K562 (cell line): ENCODE measurements at regions not wholly inside any gene's neighbourhood (a gene's known extent, or its start where the extent isn't known, plus 50 kb on each side); places are given as distances from the start of the nearest gene placed in this dataset.

Experiments used
- ATAC-seq: fragments of 200-7000 bp; cut with Tn5 transposase; 3 replicates; pipeline ENCODE4 v1.9.1; 2020; ENCODE audit warnings: moderate library complexity
- BruUV-seq: library from RNA; stranded (reverse); fragments of 400-500 nt; replicated peaks from 2 replicates; lab custom pipeline; 2021; lab: Mats Ljungman, UMichigan
- CTCF ChIA-PET: fragments of 300-600 bp; formaldehyde crosslinking; extraction: SDS; loops from one replicate; lab custom pipeline; 2021; ENCODE audit warnings: low intra/inter-chr PET ratio; lab: Yijun Ruan, JAX
- POLR2A ChIA-PET: fragments of 300-600, 350-650 bp; sonication (Branson Sonifier 250); formaldehyde crosslinking; extraction: SDS; loops from one replicate; lab custom pipeline; 2021; ENCODE audit warnings: antibody characterized with exemption, inconsistent platforms; lab: Yijun Ruan, JAX
- DNase-seq, 4 experiments: peaks; one replicate each; pipeline versions ENCODE4 v3.0.0 to v3.0.0-alpha.2; 2011 to 2018; ENCODE audit warnings: low spot score in 3 of 4, mixed read lengths in 3 of 4; ENCODE audit errors: extremely low read depth in 1 of 4
- FAIRE-seq: peaks from 2 replicates; lab custom pipeline; 2011; peaks lifted over from hg19 to GRCh38; lab: Jason Lieb, UNC
- H2AFZ ChIP-seq: 2 replicates; pipeline ENCODE4 v1.6.0; 2011; ENCODE audit warnings: low read depth, low read length, control low read depth, inconsistent platforms
- H3K27ac ChIP-seq: fragments of 200-600 bp; 3 replicates; pipeline ENCODE4 v1.8.0; 2011; ENCODE audit warnings: low read depth, mild to moderate bottlenecking, control low read depth, inconsistent platforms, low read length, moderate library complexity, mixed read lengths; ENCODE audit errors: extremely low read depth
- H3K27me3 ChIP-seq, 2 experiments: fragments of 300-600 bp in 1 of 2; 2 replicates in 1 of 2; 3 replicates in 1 of 2; pipeline versions ENCODE4 v1.6.0 to v1.8.0; 2011; ENCODE audit warnings: inconsistent platforms in 2 of 2, low read length in 2 of 2, mild to moderate bottlenecking in 1 of 2, mixed read lengths in 1 of 2, moderate library complexity in 1 of 2; ENCODE audit not compliant: control insufficient read depth in 2 of 2, insufficient read depth in 2 of 2
- H3K36me3 ChIP-seq: fragments of 300-600 bp; 3 replicates; pipeline ENCODE4 v1.8.0; 2011; ENCODE audit warnings: mild to moderate bottlenecking, low read length, inconsistent platforms; ENCODE audit not compliant: control insufficient read depth, insufficient read depth
- H3K4me1 ChIP-seq, 2 experiments: fragments of 200-600 bp in 1 of 2; replicated peaks in 1 of 2; 2 replicates in 1 of 2; 3 replicates in 1 of 2; pipeline versions ENCODE4 v1.5.1 to v1.8.0; 2011; ENCODE audit warnings: inconsistent platforms in 2 of 2, low read length in 2 of 2, mild to moderate bottlenecking in 1 of 2, mixed read lengths in 1 of 2, moderate library complexity in 1 of 2; ENCODE audit not compliant: control insufficient read depth in 2 of 2, insufficient read depth in 2 of 2
- H3K4me2 ChIP-seq: 2 replicates; pipeline ENCODE4 v1.6.1; 2011; ENCODE audit warnings: low read length, control low read depth, inconsistent platforms, mixed read lengths; ENCODE audit not compliant: insufficient read depth
- H3K4me3 ChIP-seq: fragments of 200-600 bp; sonication (generic), shearing (Covaris generic); 2 replicates; pipeline ENCODE4 v1.5.1; 2016; ENCODE audit warnings: control low read depth, inconsistent platforms
- H3K79me2 ChIP-seq: fragments of 200-600 bp; 3 replicates; pipeline ENCODE4 v1.8.0; 2011; ENCODE audit warnings: low read length, inconsistent platforms; ENCODE audit not compliant: control insufficient read depth, insufficient read depth
- H3K9ac ChIP-seq, 2 experiments: 2 replicates each; pipeline versions ENCODE4 v1.6.0 to v1.6.1; 2011; ENCODE audit warnings: low read depth in 2 of 2, low read length in 2 of 2, control low read depth in 1 of 2, inconsistent platforms in 1 of 2, mild to moderate bottlenecking in 1 of 2, mixed read lengths in 1 of 2; ENCODE audit not compliant: insufficient read depth in 1 of 2
- H3K9me1 ChIP-seq: one replicate; pipeline ENCODE4 v1.6.0; 2011; ENCODE audit warnings: inconsistent platforms, mild to moderate bottlenecking, low read length, moderate library complexity; ENCODE audit not compliant: control insufficient read depth, insufficient read depth
- H3K9me3 ChIP-seq: replicated peaks from 2 replicates; pipeline ENCODE4 v1.5.1; 2011; ENCODE audit warnings: low read depth, low read length, inconsistent platforms; ENCODE audit not compliant: control insufficient read depth, insufficient read depth
- H4K20me1 ChIP-seq: replicated peaks from 2 replicates; pipeline ENCODE4 v1.6.1; 2011; ENCODE audit warnings: low read length, inconsistent platforms, mixed read lengths; ENCODE audit not compliant: control insufficient read depth, insufficient read depth
- BACH1 ChIP-seq: fragments of 200-800 bp; sonication (Bioruptor generic); IDR thresholded peaks from 2 replicates; pipeline ENCODE4 v1.6.1; 2016; ENCODE audit warnings: missing genetic modification characterization, missing compliant biosample characterization
- DPF2 ChIP-seq: fragments of 450-650 bp; IDR thresholded peaks from 2 replicates; pipeline ENCODE4 v1.6.1; 2016
- E2F3 ChIP-seq: fragments of 250-450 bp; sonication (Bioruptor Pico); IDR thresholded peaks from 2 replicates; pipeline ENCODE4 v1.4.0; 2020; ENCODE audit warnings: mild to moderate bottlenecking
- HDAC8 ChIP-seq: fragments of 450-650 bp; IDR thresholded peaks from 2 replicates; pipeline ENCODE4 v1.6.1; 2016; ENCODE audit warnings: mild to moderate bottlenecking, missing genetic modification characterization, moderate library complexity, missing compliant biosample characterization
- KDM1A ChIP-seq, 2 experiments: fragments of 450-650 bp; IDR thresholded peaks; 2 replicates each; pipeline ENCODE4 v1.6.1; 2016; ENCODE audit warnings: mild to moderate bottlenecking in 2 of 2
- MCM5 ChIP-seq: fragments of 450-650 bp; IDR thresholded peaks from 2 replicates; pipeline ENCODE4 v1.6.1; 2016; ENCODE audit warnings: low read depth
- NUFIP1 ChIP-seq: fragments of 450-650 bp; IDR thresholded peaks from 2 replicates; pipeline ENCODE4 v1.6.1; 2018; ENCODE audit not compliant: partially characterized antibody
- POLR2AphosphoS2 ChIP-seq: IDR thresholded peaks from 2 replicates; pipeline ENCODE4 v1.6.1; 2012; ENCODE audit warnings: low read length, improper control_type of control experiment
- SMAD2 ChIP-seq: fragments of 150-350 bp; IDR thresholded peaks from 2 replicates; pipeline ENCODE4 v1.6.1; 2014; ENCODE audit warnings: low read depth, mild to moderate bottlenecking, low read length
- TBL1XR1 ChIP-seq, 2 experiments: IDR thresholded peaks; 2 replicates each; pipeline ENCODE4 v1.6.1; 2012; ENCODE audit warnings: improper control_type of control experiment in 2 of 2, low read length in 2 of 2, mild to moderate bottlenecking in 1 of 2
- ZHX1 ChIP-seq: fragments of 150-350 bp; conservative IDR thresholded peaks from 2 replicates; pipeline ENCODE4 v1.6.1; 2014; ENCODE audit warnings: low read length
- ZNF146 ChIP-seq: IDR thresholded peaks from one replicate; pipeline ENCODE4 v1.6.1; 2018; ENCODE audit warnings: missing compliant biosample characterization; ENCODE audit not compliant: unreplicated experiment
- ZNF324 ChIP-seq: fragments of 250-450 bp; sonication (Bioruptor Pico); IDR thresholded peaks from 2 replicates; pipeline ENCODE4 v1.4.0; 2020; ENCODE audit warnings: mild to moderate bottlenecking
- ZNF778 ChIP-seq: fragments of 450-650 bp; formaldehyde crosslinking; IDR thresholded peaks from 2 replicates; pipeline ENCODE4 v1.4.0; 2020; ENCODE audit warnings: mild to moderate bottlenecking, moderate library complexity
- WGBS: fragments of 100-300 bp; shearing (Covaris generic); methylation state at CpG from one replicate; pipeline ENCODE4 v1.1.6; 2016; ENCODE audit warnings: low coverage, mixed read lengths; ENCODE audit not compliant: insufficient coverage; ENCODE audit errors: missing lambda C conversion rate; 5-methylcytosine and 5-hydroxymethylcytosine counted together
- in situ Hi-C: fragments of 300-500 bp; cut with MboI; formaldehyde crosslinking; loops from 4 replicates; pipeline ENCODE4 v1.15.0; 2018; ENCODE audit warnings: inconsistent platforms, mixed read lengths
- intact Hi-C: fragments of 100-400 bp; cut with micrococcal nuclease; formaldehyde crosslinking; loops from 2 replicates; pipeline ENCODE4 v1.14.2; 2022
- TF ChIP-seq, protein P1 (sequence below): fragments of 250-450 bp; sonication (Bioruptor Pico); IDR thresholded peaks from 2 replicates; pipeline ENCODE4 v1.4.0; 2020; ENCODE audit warnings: mild to moderate bottlenecking, moderate library complexity

GRCh38 chr14:65164068-65164824, 61.9 kb upstream of the MAX start (continued):
- TF ChIP-seq HDAC8 = no peak
- no peak for TF ChIP-seq TBL1XR1 (IDR thresholded peaks at IDR 0.05; ENCODE audit: low read length in 2 of 2)
- TF ChIP-seq MCM5 = no peak
- TF ChIP-seq KDM1A (IDR thresholded peaks at IDR 0.05) = no peak
- no peak for TF ChIP-seq NUFIP1
- TF ChIP-seq SMAD2 = no peak
- TF ChIP-seq ZNF146 (CRISPR knock-in tag) = no peak
- no peak for TF ChIP-seq ZNF324 (CRISPR knock-in tag)
- TF ChIP-seq E2F3 (CRISPR knock-in tag) = no peak
- no peak for TF ChIP-seq BACH1 (tag)
- no peak for TF ChIP-seq ZNF778 (CRISPR knock-in tag)

- Histone ChIP-seq H3K27me3 (no peaks in the 10 kb centered on the region), H3K4me1 (no peaks in the 10 kb centered on the region), H3K36me3 (no peaks in the 10 kb centered on the region)
- DNase-seq = no peak
- TF ChIP-seq ZHX1 (no peak), POLR2AphosphoS2 (no peak), DPF2 (no peak), HDAC8 (no peak)
- TF ChIP-seq, protein P1, sequence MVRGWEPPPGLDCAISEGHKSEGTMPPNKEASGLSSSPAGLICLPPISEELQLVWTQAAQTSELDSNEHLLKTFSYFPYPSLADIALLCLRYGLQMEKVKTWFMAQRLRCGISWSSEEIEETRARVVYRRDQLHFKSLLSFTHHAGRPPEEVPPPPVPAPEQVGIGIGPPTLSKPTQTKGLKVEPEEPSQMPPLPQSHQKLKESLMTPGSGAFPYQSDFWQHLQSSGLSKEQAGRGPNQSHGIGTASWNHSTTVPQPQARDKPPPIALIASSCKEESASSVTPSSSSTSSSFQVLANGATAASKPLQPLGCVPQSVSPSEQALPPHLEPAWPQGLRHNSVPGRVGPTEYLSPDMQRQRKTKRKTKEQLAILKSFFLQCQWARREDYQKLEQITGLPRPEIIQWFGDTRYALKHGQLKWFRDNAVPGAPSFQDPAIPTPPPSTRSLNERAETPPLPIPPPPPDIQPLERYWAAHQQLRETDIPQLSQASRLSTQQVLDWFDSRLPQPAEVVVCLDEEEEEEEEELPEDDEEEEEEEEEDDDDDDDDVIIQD (CRISPR knock-in tag) = no peak
- TF ChIP-seq, all 486 proteins: peak for 0
- no peaks in the 10 kb centered on the region for H3K79me2 ChIP-seq
- H3K9me1 ChIP-seq = no peaks in the 10 kb centered on the region
- FAIRE-seq (no peak), ATAC-seq (no peak)
- 21% methylated on average over 2 of the region's 3 CpGs for WGBS
- no peak overlapping the region for H3K9ac ChIP-seq
- no peak overlapping the region for H3K4me3 ChIP-seq
- in situ Hi-C loops (loop anchor here (10.0 to 25.0 kb wide), 3 partner anchors 673 to 898 kb away; no protein-coding TSS in a partner anchor), intact Hi-C loops (loop anchor here (2.0 to 10.0 kb wide), 8 partner anchors 48 to 910 kb away; partner anchors contain the start of gene FNTB)
- BruUV-seq = no TSS peak
- H2AFZ ChIP-seq = no peak overlapping the region
- ChIA-PET CTCF (interaction anchor here (1.5 kb wide), 1 partner anchor 794 kb away, joined by 9 read pairs; no protein-coding TSS in a partner anchor), POLR2A (no interaction called here)
- H3K9me3 ChIP-seq = no peaks in the 10 kb centered on the region
- H3K4me2 ChIP-seq = no peak overlapping the region
- no peaks in the 10 kb centered on the region for H4K20me1 ChIP-seq
- H3K27ac ChIP-seq = no peak overlapping the region
Observed at GRCh38 chr14:65164825-65165135, 62.5 kb upstream of the MAX start.
